GM12892 (cell line): ENCODE measurements at regions not wholly inside any gene's neighbourhood (a gene's known extent, or its start where the extent isn't known, plus 50 kb on each side); places are given as distances from the start of the nearest gene placed in this dataset.

Experiments
- DNase-seq: peaks from one replicate; pipeline ENCODE4 v3.0.0; 2011; ENCODE audit not compliant: insufficient read length
- FAIRE-seq: peaks from 2 replicates; lab custom pipeline; 2011; peaks lifted over from hg19 to GRCh38; lab: Jason Lieb, UNC
- POLR2A ChIP-seq: IDR thresholded peaks from 2 replicates; pipeline ENCODE4 v1.6.1; 2011; ENCODE audit warnings: low read depth, low read length, control low read depth
- POLR2AphosphoS5 ChIP-seq: IDR thresholded peaks from 2 replicates; pipeline ENCODE4 v1.6.1; 2011; ENCODE audit warnings: low read depth, low read length, control low read depth
- TAF1 ChIP-seq: IDR thresholded peaks from 2 replicates; pipeline ENCODE4 v1.6.1; 2011; ENCODE audit warnings: low read depth, mild to moderate bottlenecking, control low read depth, low read length, borderline replicate concordance

GRCh38 chr2:107338571-107338970 is 452.6 kb upstream of the ST6GAL2 start:
- DNase-seq: no peak
- no peak for FAIRE-seq

GRCh38 chr2:107340955-107341354 is 455.0 kb upstream of the ST6GAL2 start:
- FAIRE-seq (no peak), DNase-seq (no peak)
- TF ChIP-seq POLR2A: no peak

More at GRCh38 chr2:107338571-107338970, 452.6 kb upstream of the ST6GAL2 start:
- TF ChIP-seq TAF1: no peak
- TF ChIP-seq POLR2A: no peak
- TF ChIP-seq POLR2AphosphoS5: no peak

- TF ChIP-seq POLR2A (no peak), TAF1 (no peak), POLR2AphosphoS5 (no peak)
- FAIRE-seq (no peak), DNase-seq (no peak)
Observed at GRCh38 chr2:107349329-107349728, 463.4 kb upstream of the ST6GAL2 start.

GRCh38 chr2:107354175-107354574 is 468.2 kb upstream of the ST6GAL2 start:
- FAIRE-seq: no peak
- DNase-seq: no peak
- TF ChIP-seq POLR2A: no peak

- TF ChIP-seq POLR2A: no peak
- no peak for TF ChIP-seq TAF1
- TF ChIP-seq POLR2AphosphoS5: no peak
- no peak for FAIRE-seq
- DNase-seq: no peak
Observed at GRCh38 chr2:107358362-107358761, 468.3 kb upstream of the RGPD4 start.

- no peak for FAIRE-seq
- TF ChIP-seq TAF1 (no peak), POLR2A (no peak), POLR2AphosphoS5 (no peak)
- DNase-seq: no peak
Observed at GRCh38 chr2:107359021-107359420, 467.7 kb upstream of the RGPD4 start.

GRCh38 chr2:107361751-107362381 is 464.8 kb upstream of the RGPD4 start:
- FAIRE-seq: no peak
- TF ChIP-seq TAF1: no peak
- TF ChIP-seq POLR2A: no peak
- TF ChIP-seq POLR2AphosphoS5: no peak

GRCh38 chr2:107362993-107363392 is 463.7 kb upstream of the RGPD4 start:
- TF ChIP-seq POLR2A (no peak), POLR2AphosphoS5 (no peak), TAF1 (no peak)
- FAIRE-seq (no peak), DNase-seq (no peak)

More at GRCh38 chr2:107361751-107362381, 464.8 kb upstream of the RGPD4 start:
- DNase-seq: no peak

GRCh38 chr2:107363806-107364205 is 462.9 kb upstream of the RGPD4 start:
- no peak for FAIRE-seq
- TF ChIP-seq POLR2A (no peak), TAF1 (no peak), POLR2AphosphoS5 (no peak)
- no peak for DNase-seq

- TF ChIP-seq POLR2A (no peak), POLR2AphosphoS5 (no peak), TAF1 (no peak)
- DNase-seq: no peak
- FAIRE-seq: no peak
Observed at GRCh38 chr2:107364361-107364950, 462.2 kb upstream of the RGPD4 start.

GRCh38 chr2:107374249-107374648 is 452.4 kb upstream of the RGPD4 start:
- DNase-seq (no peak), FAIRE-seq (no peak)
- no peak for TF ChIP-seq TAF1
- TF ChIP-seq POLR2AphosphoS5: no peak
- TF ChIP-seq POLR2A: no peak

GRCh38 chr2:107376909-107377308 is 449.8 kb upstream of the RGPD4 start:
- FAIRE-seq (no peak), DNase-seq (no peak)
- TF ChIP-seq POLR2A: no peak
- no peak for TF ChIP-seq POLR2AphosphoS5
- no peak for TF ChIP-seq TAF1

- DNase-seq (no peak), FAIRE-seq (no peak)
- TF ChIP-seq TAF1: no peak
- no peak for TF ChIP-seq POLR2A
- TF ChIP-seq POLR2AphosphoS5: no peak
Observed at GRCh38 chr2:107380912-107381311, 445.8 kb upstream of the RGPD4 start.
